Right cardiac atrium (tissue), 5 donors: ENCODE measurements at regions not wholly inside any gene's neighbourhood (a gene's known extent, or its start where the extent isn't known, plus 50 kb on each side); places are given as distances from the start of the nearest gene placed in this dataset.
"Not testable (repeated sequence)": the region's sequence is repeated elsewhere in the genome, so short reads cannot be mapped to it uniquely, and the experiment has no call there.

Experiments
- ATAC-seq, 2 donors: fragments of 200-7000 bp; cut with Tn5 transposase; one replicate each; pipeline versions ENCODE4 v1.8.0 to v1.9.1; 2020; ENCODE audit warnings: moderate library complexity in 2 of 2, mild to moderate bottlenecking in 1 of 2
- DNase-seq, 3 donors: peaks; one replicate each; pipeline ENCODE4 v3.0.0-alpha.2; 2020
- H3K27ac ChIP-seq: one replicate; pipeline ENCODE4 v1.5.1; 2013; ENCODE audit warnings: mild to moderate bottlenecking, low read length, control low read depth, moderate library complexity
- H3K27me3 ChIP-seq: one replicate; pipeline ENCODE4 v1.6.1; 2013; ENCODE audit not compliant: control insufficient read depth, insufficient read depth
- H3K4me1 ChIP-seq: one replicate; pipeline ENCODE4 v1.6.1; 2013; ENCODE audit warnings: low read length; ENCODE audit not compliant: control insufficient read depth, insufficient read depth
- H3K4me3 ChIP-seq: one replicate; pipeline ENCODE4 v1.5.1; 2013; ENCODE audit warnings: low read length, control low read depth
- H3K9me3 ChIP-seq: one replicate; pipeline ENCODE4 v1.6.1; 2013; ENCODE audit warnings: low read length; ENCODE audit not compliant: control insufficient read depth
- WGBS: extraction: QIAGEN DNeasy Blood & Tissue Kit; methylation state at CpG from one replicate; pipeline ENCODE4 v1.1.7; 2013; 5-methylcytosine and 5-hydroxymethylcytosine counted together
- intact Hi-C, 4 donors: fragments of 100-400 bp; cut with DNase I; formaldehyde crosslinking; loops; one replicate each; pipeline versions ENCODE4 v1.11.0 to v1.14.0; 2022 to 2023
- donor health status: healthy with polysubstance abuse.
- donor health status: DM: no; HTN: yes; CAD: no.
- donor health status: DM: no; HTN: no; CAD: no.
- donor health status: DM: no; HTN: yes; CAD: no; lungs with severe emphysema.
- donor health status: DM: yes; HTN: yes; CAD: no.

GRCh38 chr1:47592296-47593012, 154.6 kb downstream of the FOXD2 start:
- 83% methylated on average over 15 of the region's 15 CpGs for WGBS
- H3K27me3 ChIP-seq: no peaks in the 10 kb centered on the region
- intact Hi-C loops: no loop called here
- peaks cover 3% of the 10 kb centered on the region for H3K4me1 ChIP-seq
- no peaks in the 10 kb centered on the region for H3K9me3 ChIP-seq
- ATAC-seq (no peak), DNase-seq (no peak)
- H3K4me3 ChIP-seq: no peak overlapping the region
- H3K27ac ChIP-seq: no peak overlapping the region

DNA sequence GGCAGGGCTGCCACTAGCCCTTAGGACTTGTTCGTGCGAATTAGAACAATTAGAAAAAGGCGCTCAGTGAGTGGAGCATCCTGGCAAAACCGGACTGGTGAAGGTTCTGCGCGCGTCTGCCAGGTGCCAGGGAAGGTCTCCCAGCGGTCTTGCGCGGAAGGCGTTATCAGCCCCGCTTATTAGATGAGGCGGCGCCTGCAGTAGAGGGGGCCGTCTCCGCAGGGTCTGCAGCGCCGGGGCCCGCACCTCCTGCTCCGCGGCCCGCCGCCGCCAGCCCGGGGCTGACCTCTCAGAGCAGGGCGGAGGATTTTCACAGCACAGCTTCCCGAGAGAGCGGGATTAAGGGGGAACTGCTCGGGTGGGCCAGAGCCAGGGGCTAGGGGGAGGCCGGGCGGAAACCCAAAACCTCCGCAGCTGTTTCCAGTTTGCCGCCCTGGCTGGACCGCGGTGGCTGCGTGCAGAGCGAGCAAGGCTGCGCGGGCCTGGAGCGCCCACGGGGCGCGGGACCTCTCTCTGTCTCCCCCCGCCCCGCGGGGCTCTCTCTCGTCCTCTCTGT, 155.2 kb downstream of the FOXD2 start:
- peaks cover 3% of the 10 kb centered on the region for H3K4me1 ChIP-seq
- no peak overlapping the region for H3K4me3 ChIP-seq
- no peaks in the 10 kb centered on the region for H3K27me3 ChIP-seq
- no peak for DNase-seq
- WGBS: 5% methylated on average over 47 of the region's 47 CpGs
- H3K9me3 ChIP-seq: no peaks in the 10 kb centered on the region
- intact Hi-C loops: no loop called here
- no peak overlapping the region for H3K27ac ChIP-seq
- ATAC-seq: peak in 1 of 2 donors; percentile 20

GRCh38 chr1:47593598-47594285, 155.9 kb downstream of the FOXD2 start:
- ATAC-seq (no peak), DNase-seq (no peak)
- Histone ChIP-seq H3K9me3 (no peaks in the 10 kb centered on the region), H3K4me1 (peaks cover 2% of the 10 kb centered on the region), H3K27ac (no peak overlapping the region), H3K4me3 (no peak overlapping the region), H3K27me3 (no peaks in the 10 kb centered on the region)
- WGBS: 49% methylated on average over 12 of the region's 12 CpGs
- intact Hi-C loops: no loop called here

DNA sequence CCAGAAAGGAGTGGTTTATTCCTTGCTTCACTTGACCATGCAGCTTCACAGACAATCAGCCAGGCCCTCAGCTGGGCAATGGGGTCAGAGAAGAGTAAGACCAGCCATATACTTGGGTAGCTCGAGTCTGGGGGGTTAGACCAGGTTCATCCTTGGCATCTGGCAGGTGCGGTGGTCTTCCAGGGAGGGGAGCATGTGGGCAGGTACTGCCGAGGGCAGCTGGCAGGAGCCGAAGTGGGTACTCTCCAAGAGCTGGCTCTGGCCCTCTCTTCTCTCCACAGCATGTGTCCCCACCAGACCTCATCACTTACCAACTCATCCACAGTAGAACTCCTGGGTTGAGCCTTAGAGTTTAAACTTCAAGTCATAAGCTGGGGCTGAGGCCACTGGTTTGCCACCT, 156.8 kb downstream of the FOXD2 start:
- no peak for DNase-seq
- H3K27me3 ChIP-seq: no peaks in the 10 kb centered on the region

GRCh38 chr1:47596328-47596727, 158.5 kb downstream of the FOXD2 start:
- no peak for DNase-seq
- no peak for ATAC-seq
- Histone ChIP-seq H3K9me3 (no peaks in the 10 kb centered on the region), H3K4me3 (no peak overlapping the region), H3K27ac (no peak overlapping the region), H3K4me1 (no peaks in the 10 kb centered on the region), H3K27me3 (no peaks in the 10 kb centered on the region)
- intact Hi-C loops: no loop called here
- 82% methylated on average over 3 of the region's 3 CpGs for WGBS

More for the DNA sequence above, 156.8 kb downstream of the FOXD2 start:
- Histone ChIP-seq H3K4me3 (no peak overlapping the region), H3K4me1 (no peaks in the 10 kb centered on the region), H3K27ac (no peak overlapping the region), H3K9me3 (no peaks in the 10 kb centered on the region)
- intact Hi-C loops: no loop called here
- no peak for ATAC-seq
- 93% methylated on average over 4 of the region's 4 CpGs for WGBS

- Histone ChIP-seq H3K9me3 (peaks cover 2% of the 10 kb centered on the region), H3K4me3 (no peak overlapping the region), H3K27ac (no peak overlapping the region), H3K27me3 (no peaks in the 10 kb centered on the region), H3K4me1 (no peaks in the 10 kb centered on the region)
- 83% methylated on average over 8 of the region's 8 CpGs for WGBS
- no peak for DNase-seq
- intact Hi-C loops: no loop called here
- ATAC-seq: no peak
These were observed 160.5 kb downstream of the FOXD2 start for GRCh38 chr1:47598357-47598756.

GRCh38 chr1:47599777-47600176, 161.9 kb downstream of the FOXD2 start:
- 95% methylated on average over 3 of the region's 3 CpGs for WGBS
- no peak overlapping the region for H3K27ac ChIP-seq
- ATAC-seq: no peak
- H3K4me3 ChIP-seq: no peak overlapping the region
- H3K27me3 ChIP-seq: no peaks in the 10 kb centered on the region
- intact Hi-C loops: no loop called here
- no peak for DNase-seq
- peaks cover 2% of the 10 kb centered on the region for H3K9me3 ChIP-seq
- H3K4me1 ChIP-seq: no peaks in the 10 kb centered on the region

DNA sequence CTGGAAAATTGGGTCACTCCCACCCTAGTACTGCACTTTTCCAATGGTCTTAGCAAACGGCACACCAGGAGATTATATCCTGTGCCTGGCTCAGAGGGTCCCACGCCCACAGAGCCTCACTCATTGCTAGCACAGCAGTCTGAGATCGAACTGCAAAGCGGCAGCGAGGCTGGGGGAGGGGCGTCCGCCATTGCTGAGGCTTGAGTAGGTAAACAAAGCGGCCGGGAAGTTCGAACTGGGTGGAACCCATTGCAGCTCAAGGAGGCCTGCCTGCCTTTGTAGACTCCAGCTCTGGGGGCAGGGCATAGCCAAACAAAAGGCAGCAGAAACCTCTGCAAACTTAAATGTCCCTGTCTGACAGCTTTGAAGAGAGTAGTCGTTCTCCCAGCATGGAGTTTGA, 164.6 kb downstream of the FOXD2 start:
- WGBS: 91% methylated on average over 11 of the region's 11 CpGs
- H3K27ac ChIP-seq, H3K9me3 ChIP-seq, DNase-seq, intact Hi-C loops, ATAC-seq, H3K27me3 ChIP-seq, H3K4me3 ChIP-seq, H3K4me1 ChIP-seq: not testable (repeated sequence)

- ATAC-seq, H3K27ac ChIP-seq, DNase-seq, H3K27me3 ChIP-seq, intact Hi-C loops, H3K4me1 ChIP-seq, H3K9me3 ChIP-seq, H3K4me3 ChIP-seq: not testable (repeated sequence)
- WGBS: 89% methylated on average over 1 of the region's 1 CpG
These were observed 167.0 kb downstream of the FOXD2 start for GRCh38 chr1:47604869-47605268.

GRCh38 chr1:47608296-47608875, 170.5 kb downstream of the FOXD2 start:
- Histone ChIP-seq H3K9me3 (no peaks in the 10 kb centered on the region), H3K4me1 (no peaks in the 10 kb centered on the region), H3K4me3 (no peak overlapping the region), H3K27me3 (no peaks in the 10 kb centered on the region), H3K27ac (no peak overlapping the region)
- DNase-seq: no peak
- 89% methylated on average over 7 of the region's 7 CpGs for WGBS
- intact Hi-C loops: no loop called here
- ATAC-seq: no peak

- ATAC-seq (no peak), DNase-seq (no peak)
- Histone ChIP-seq H3K4me1 (no peaks in the 10 kb centered on the region), H3K27ac (no peak overlapping the region), H3K9me3 (no peaks in the 10 kb centered on the region), H3K27me3 (no peaks in the 10 kb centered on the region), H3K4me3 (no peak overlapping the region)
- intact Hi-C loops: no loop called here
- WGBS: 37% methylated on average over 2 of the region's 2 CpGs
These were observed 174.1 kb downstream of the FOXD2 start for GRCh38 chr1:47611992-47612391.
